ENCODE measurements at regions not wholly inside any gene's neighbourhood (a gene's known extent, or its start where the extent isn't known, plus 50 kb on each side); places are given as distances from the start of the nearest gene placed in this dataset.

- TF ChIP-seq CTCF (conservative IDR thresholded peaks at IDR 0.05; ENCODE audit: low read depth, low read length): no peak
- no peak for TF ChIP-seq EZH2phosphoT487 (IDR thresholded peaks at IDR 0.05; ENCODE audit: borderline replicate concordance, low read length)
- no peak for TF ChIP-seq EZH2 (IDR thresholded peaks at IDR 0.05; ENCODE audit: low read length, unreplicated experiment)
Observed at GRCh38 chr1:223017291-223017690, 125.8 kb downstream of the TLR5 start.

All from PC-3 (cell line).